GM12891 (cell line): ENCODE measurements at regions not wholly inside any gene's neighbourhood (a gene's known extent, or its start where the extent isn't known, plus 50 kb on each side); places are given as distances from the start of the nearest gene placed in this dataset.

Source experiments
- PAX5 ChIP-seq: IDR thresholded peaks from 2 replicates; pipeline ENCODE4 v1.6.1; 2011; ENCODE audit warnings: low read length, moderate library complexity, mild to moderate bottlenecking; ENCODE audit not compliant: insufficient read depth, severe bottlenecking
- POLR2A ChIP-seq: IDR thresholded peaks from 2 replicates; pipeline ENCODE4 v1.6.1; 2011; ENCODE audit warnings: low read depth, low read length, control low read depth
- POLR2AphosphoS5 ChIP-seq: IDR thresholded peaks from 2 replicates; pipeline ENCODE4 v1.6.1; 2011; ENCODE audit warnings: low read depth, low read length, control low read depth
- POU2F2 ChIP-seq: IDR thresholded peaks from 2 replicates; pipeline ENCODE4 v1.6.1; 2011; ENCODE audit warnings: low read depth, mild to moderate bottlenecking, control low read depth, low read length, moderate library complexity
- SPI1 ChIP-seq: IDR thresholded peaks from 2 replicates; pipeline ENCODE4 v1.6.1; 2011; ENCODE audit warnings: low read depth, low read length, control low read depth
- TAF1 ChIP-seq: IDR thresholded peaks from 2 replicates; pipeline ENCODE4 v1.6.1; 2011; ENCODE audit warnings: low read depth, low read length, control low read depth

DNA sequence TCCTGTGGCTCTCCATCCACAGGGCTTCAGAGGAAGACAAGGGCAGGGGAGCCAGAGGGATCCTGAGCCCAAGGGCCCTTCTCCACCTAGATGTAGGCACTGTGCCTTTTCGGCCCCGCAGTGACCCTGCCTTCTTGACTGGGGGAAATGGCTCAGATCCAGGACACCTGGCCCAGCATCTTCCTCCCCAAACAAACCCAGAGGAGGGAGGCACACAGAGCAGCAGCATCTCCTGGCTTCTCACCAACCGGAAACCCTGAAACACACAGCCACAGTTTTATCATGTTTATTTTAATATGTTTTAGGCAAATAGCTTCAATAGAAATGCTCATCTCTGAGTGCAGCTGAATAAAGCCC lies 84.5 kb upstream of the LRFN2 start:
- TF ChIP-seq TAF1 (no peak), POLR2AphosphoS5 (no peak), POLR2A (no peak), SPI1 (no peak), PAX5 (no peak), POU2F2 (no peak)
